ENCODE measurements at regions not wholly inside any gene's neighbourhood (a gene's known extent, or its start where the extent isn't known, plus 50 kb on each side); places are given as distances from the start of the nearest gene placed in this dataset.

- H2BK5ac ChIP-seq (ENCODE audit: low read depth, low read length, poor library complexity) = no peak overlapping the region
- no peak overlapping the region for H3K14ac ChIP-seq (ENCODE audit: low read length)
- no peak overlapping the region for H2AK5ac ChIP-seq (ENCODE audit: low read length)
- no peak overlapping the region for H4K8ac ChIP-seq (ENCODE audit: low read depth, low read length)
- H3K4me2 ChIP-seq (ENCODE audit: low read length) = no peak overlapping the region
- H3K79me2 ChIP-seq (ENCODE audit: control insufficient read depth, insufficient read depth, low read length, poor library complexity) = no peaks in the 10 kb centered on the region
- no peaks in the 10 kb centered on the region for H3K9me3 ChIP-seq (ENCODE audit: insufficient read depth, low read depth, low read length)
- no peak overlapping the region for H2BK120ac ChIP-seq (ENCODE audit: insufficient read depth, low read length, poor library complexity)
- no peaks in the 10 kb centered on the region for H3K36me3 ChIP-seq (ENCODE audit: control insufficient read depth in 1 of 2, insufficient read depth in 2 of 2, low read length in 2 of 2)
- H3K27ac ChIP-seq (ENCODE audit: low read depth, low read length) = no peak overlapping the region
- no peak overlapping the region for H3K9ac ChIP-seq (ENCODE audit: low read length)
- no CpG with 5 or more reads among the region's 4 CpGs for WGBS (ENCODE audit: extremely low coverage, insufficient coverage, insufficient read length)
- H3K4me3 ChIP-seq (ENCODE audit: low read depth, low read length) = no peak overlapping the region
- H3K79me1 ChIP-seq (ENCODE audit: low read length) = no peaks in the 10 kb centered on the region
- no peak overlapping the region for H3K18ac ChIP-seq (ENCODE audit: low read length)
- DNase-seq = no peak
- peaks cover 0 to 3% of the 10 kb centered on the region in 2 experiments for H3K4me1 ChIP-seq (ENCODE audit: control insufficient read depth in 1 of 2, insufficient read depth in 2 of 2, low read length in 2 of 2)
- no peak overlapping the region for H3K23ac ChIP-seq (ENCODE audit: low read length)
- H2AFZ ChIP-seq (ENCODE audit: insufficient read depth, low read length, poor library complexity) = no peak overlapping the region
- no peak overlapping the region for H2BK12ac ChIP-seq (ENCODE audit: low read length)
- H4K91ac ChIP-seq (ENCODE audit: low read depth, low read length) = no peak overlapping the region
- H3K4ac ChIP-seq (ENCODE audit: low read depth, low read length) = no peak overlapping the region
- H3K27me3 ChIP-seq (ENCODE audit: insufficient read depth, low read length) = no peaks in the 10 kb centered on the region
- no peak overlapping the region for H4K12ac ChIP-seq (ENCODE audit: low read depth, low read length)
These were observed 676.4 kb downstream of the PRELID2 start for GRCh38 chr5:145158730-145159129.

GRCh38 chr5:145157841-145158240 lies 677.3 kb downstream of the PRELID2 start:
- Histone ChIP-seq H3K4me2 (ENCODE audit: low read length) (no peak overlapping the region), H3K9me3 (ENCODE audit: insufficient read depth, low read depth, low read length) (no peaks in the 10 kb centered on the region), H2AK5ac (ENCODE audit: low read length) (no peak overlapping the region), H4K91ac (ENCODE audit: low read depth, low read length) (no peak overlapping the region), H3K9ac (ENCODE audit: low read length) (no peak overlapping the region), H2BK12ac (ENCODE audit: low read length) (no peak overlapping the region), H3K4ac (ENCODE audit: low read depth, low read length) (no peak overlapping the region), H3K27me3 (ENCODE audit: insufficient read depth, low read length) (no peaks in the 10 kb centered on the region), H3K18ac (ENCODE audit: low read length) (no peak overlapping the region), H3K36me3 (ENCODE audit: control insufficient read depth in 1 of 2, insufficient read depth in 2 of 2, low read length in 2 of 2) (no peaks in the 10 kb centered on the region), H3K4me3 (ENCODE audit: low read depth, low read length) (no peak overlapping the region), H3K79me1 (ENCODE audit: low read length) (no peaks in the 10 kb centered on the region), H3K23ac (ENCODE audit: low read length) (no peak overlapping the region), H2AFZ (ENCODE audit: insufficient read depth, low read length, poor library complexity) (no peak overlapping the region), H3K79me2 (ENCODE audit: control insufficient read depth, insufficient read depth, low read length, poor library complexity) (no peaks in the 10 kb centered on the region), H2BK5ac (ENCODE audit: low read depth, low read length, poor library complexity) (no peak overlapping the region), H3K27ac (ENCODE audit: low read depth, low read length) (no peak overlapping the region), H2BK120ac (ENCODE audit: insufficient read depth, low read length, poor library complexity) (no peak overlapping the region), H3K4me1 (ENCODE audit: control insufficient read depth in 1 of 2, insufficient read depth in 2 of 2, low read length in 2 of 2) (peaks cover 0 to 3% of the 10 kb centered on the region in 2 experiments), H4K8ac (ENCODE audit: low read depth, low read length) (no peak overlapping the region), H4K12ac (ENCODE audit: low read depth, low read length) (no peak overlapping the region), H3K14ac (ENCODE audit: low read length) (no peak overlapping the region)
- no peak for DNase-seq

- no peak overlapping the region for H2BK12ac ChIP-seq (ENCODE audit: low read length)
- H3K14ac ChIP-seq (ENCODE audit: low read length) = no peak overlapping the region
- no peak for DNase-seq
- no peak overlapping the region for H2BK5ac ChIP-seq (ENCODE audit: low read depth, low read length, poor library complexity)
- H3K36me3 ChIP-seq (ENCODE audit: control insufficient read depth in 1 of 2, insufficient read depth in 2 of 2, low read length in 2 of 2) = no peaks in the 10 kb centered on the region
- no peak overlapping the region for H4K12ac ChIP-seq (ENCODE audit: low read depth, low read length)
- H4K91ac ChIP-seq (ENCODE audit: low read depth, low read length) = no peak overlapping the region
- H3K18ac ChIP-seq (ENCODE audit: low read length) = no peak overlapping the region
- no peaks in the 10 kb centered on the region for H3K79me2 ChIP-seq (ENCODE audit: control insufficient read depth, insufficient read depth, low read length, poor library complexity)
- WGBS (ENCODE audit: extremely low coverage, insufficient coverage, insufficient read length) = no CpG with 5 or more reads among the region's 1 CpG
- no peak overlapping the region for H2BK120ac ChIP-seq (ENCODE audit: insufficient read depth, low read length, poor library complexity)
- H3K4me3 ChIP-seq (ENCODE audit: low read depth, low read length) = no peak overlapping the region
- H3K9ac ChIP-seq (ENCODE audit: low read length) = no peak overlapping the region
- H3K4me1 ChIP-seq (ENCODE audit: control insufficient read depth in 1 of 2, insufficient read depth in 2 of 2, low read length in 2 of 2) = no peaks in the 10 kb centered on the region
- H3K4ac ChIP-seq (ENCODE audit: low read depth, low read length) = no peak overlapping the region
- H3K23ac ChIP-seq (ENCODE audit: low read length) = no peak overlapping the region
- no peak overlapping the region for H3K27ac ChIP-seq (ENCODE audit: low read depth, low read length)
- H3K27me3 ChIP-seq (ENCODE audit: insufficient read depth, low read length) = no peaks in the 10 kb centered on the region
- H3K9me3 ChIP-seq (ENCODE audit: insufficient read depth, low read depth, low read length) = peaks cover 3% of the 10 kb centered on the region
- no peak overlapping the region for H3K4me2 ChIP-seq (ENCODE audit: low read length)
- H2AK5ac ChIP-seq (ENCODE audit: low read length) = no peak overlapping the region
- no peak overlapping the region for H4K8ac ChIP-seq (ENCODE audit: low read depth, low read length)
- no peaks in the 10 kb centered on the region for H3K79me1 ChIP-seq (ENCODE audit: low read length)
- H2AFZ ChIP-seq (ENCODE audit: insufficient read depth, low read length, poor library complexity) = no peak overlapping the region
These were observed 693.6 kb downstream of the PRELID2 start for GRCh38 chr5:145141534-145141933.

- no peak for DNase-seq
- Histone ChIP-seq H3K4ac (ENCODE audit: low read depth, low read length) (no peak overlapping the region), H2BK5ac (ENCODE audit: low read depth, low read length, poor library complexity) (no peak overlapping the region), H3K14ac (ENCODE audit: low read length) (no peak overlapping the region), H3K27ac (ENCODE audit: low read depth, low read length) (no peak overlapping the region), H3K4me3 (ENCODE audit: low read depth, low read length) (no peak overlapping the region), H3K9ac (ENCODE audit: low read length) (no peak overlapping the region), H4K12ac (ENCODE audit: low read depth, low read length) (no peak overlapping the region), H3K23ac (ENCODE audit: low read length) (no peak overlapping the region), H2BK12ac (ENCODE audit: low read length) (no peak overlapping the region), H3K18ac (ENCODE audit: low read length) (no peak overlapping the region), H3K27me3 (ENCODE audit: insufficient read depth, low read length) (no peaks in the 10 kb centered on the region), H3K4me2 (ENCODE audit: low read length) (no peak overlapping the region), H3K79me1 (ENCODE audit: low read length) (no peaks in the 10 kb centered on the region), H2AK5ac (ENCODE audit: low read length) (no peak overlapping the region), H4K8ac (ENCODE audit: low read depth, low read length) (no peak overlapping the region), H3K36me3 (ENCODE audit: control insufficient read depth in 1 of 2, insufficient read depth in 2 of 2, low read length in 2 of 2) (no peaks in the 10 kb centered on the region), H2AFZ (ENCODE audit: insufficient read depth, low read length, poor library complexity) (no peak overlapping the region), H3K79me2 (ENCODE audit: control insufficient read depth, insufficient read depth, low read length, poor library complexity) (no peaks in the 10 kb centered on the region), H3K4me1 (ENCODE audit: control insufficient read depth in 1 of 2, insufficient read depth in 2 of 2, low read length in 2 of 2) (no peaks in the 10 kb centered on the region), H2BK120ac (ENCODE audit: insufficient read depth, low read length, poor library complexity) (no peak overlapping the region), H4K91ac (ENCODE audit: low read depth, low read length) (no peak overlapping the region), H3K9me3 (ENCODE audit: insufficient read depth, low read depth, low read length) (no peaks in the 10 kb centered on the region)
- no CpG with 5 or more reads among the region's 3 CpGs for WGBS (ENCODE audit: extremely low coverage, insufficient coverage, insufficient read length)
These were observed 704.1 kb downstream of the PRELID2 start for GRCh38 chr5:145130996-145131395.

Measured in trophoblast cell (in vitro differentiated cells and primary cell).